Glutamatergic neuron (in vitro differentiated cells): ENCODE measurements at regions not wholly inside any gene's neighbourhood (a gene's known extent, or its start where the extent isn't known, plus 50 kb on each side); places are given as distances from the start of the nearest gene placed in this dataset.

Experiments used
- DNase-seq: peaks from one replicate; pipeline ENCODE4 v3.0.0; 2022
- H3K27ac Mint-ChIP-seq: one replicate; pipeline ENCODE4 v1.8.0; 2020; ENCODE audit warnings: mild to moderate bottlenecking, mixed read lengths, inconsistent platforms; ENCODE audit not compliant: unreplicated experiment
- H3K27me3 Mint-ChIP-seq: one replicate; pipeline ENCODE4 v1.8.0; 2020; ENCODE audit warnings: mild to moderate bottlenecking, moderate library complexity, mixed read lengths, inconsistent platforms; ENCODE audit not compliant: unreplicated experiment
- H3K36me3 Mint-ChIP-seq: one replicate; pipeline ENCODE4 v1.8.0; 2020; ENCODE audit warnings: mild to moderate bottlenecking, mixed read lengths, inconsistent platforms; ENCODE audit not compliant: unreplicated experiment
- H3K4me1 Mint-ChIP-seq: one replicate; pipeline ENCODE4 v1.8.0; 2020; ENCODE audit warnings: mild to moderate bottlenecking, low read depth, mixed read lengths, inconsistent platforms; ENCODE audit not compliant: unreplicated experiment
- H3K4me3 Mint-ChIP-seq: one replicate; pipeline ENCODE4 v1.8.0; 2020; ENCODE audit warnings: mild to moderate bottlenecking, mixed read lengths, inconsistent platforms; ENCODE audit not compliant: unreplicated experiment
- H3K9me3 Mint-ChIP-seq: one replicate; pipeline ENCODE4 v1.8.0; 2020; ENCODE audit warnings: mild to moderate bottlenecking, moderate library complexity, mixed read lengths, inconsistent platforms; ENCODE audit not compliant: unreplicated experiment
- TF ChIP-seq, protein P1 (sequence below): fragments of 200-600 bp; sonication (generic); IDR thresholded peaks from one replicate; pipeline ENCODE4 v1.5.0; 2021; ENCODE audit not compliant: partially characterized antibody, unreplicated experiment

DNA sequence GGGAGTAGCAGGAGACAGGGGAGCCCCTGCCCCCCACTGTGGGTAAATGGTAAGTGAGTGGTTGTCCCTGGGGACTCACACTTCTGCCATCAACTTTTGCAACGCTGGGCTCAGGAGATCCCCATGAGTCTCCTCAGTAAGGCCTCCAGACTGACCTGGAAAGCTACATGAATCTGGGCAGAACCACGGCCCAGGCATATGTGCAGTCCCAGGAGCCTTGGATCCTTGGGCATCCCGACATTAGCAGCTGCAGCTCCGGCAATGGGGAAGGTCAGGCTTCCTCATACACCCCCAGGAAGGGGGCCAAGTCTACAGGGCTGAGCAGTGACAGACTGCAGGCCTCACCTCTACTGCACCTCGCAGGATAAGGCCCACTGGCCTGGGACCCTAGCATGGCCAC, 868.7 kb upstream of the ADGRL4 start:
- TF ChIP-seq, protein P1, sequence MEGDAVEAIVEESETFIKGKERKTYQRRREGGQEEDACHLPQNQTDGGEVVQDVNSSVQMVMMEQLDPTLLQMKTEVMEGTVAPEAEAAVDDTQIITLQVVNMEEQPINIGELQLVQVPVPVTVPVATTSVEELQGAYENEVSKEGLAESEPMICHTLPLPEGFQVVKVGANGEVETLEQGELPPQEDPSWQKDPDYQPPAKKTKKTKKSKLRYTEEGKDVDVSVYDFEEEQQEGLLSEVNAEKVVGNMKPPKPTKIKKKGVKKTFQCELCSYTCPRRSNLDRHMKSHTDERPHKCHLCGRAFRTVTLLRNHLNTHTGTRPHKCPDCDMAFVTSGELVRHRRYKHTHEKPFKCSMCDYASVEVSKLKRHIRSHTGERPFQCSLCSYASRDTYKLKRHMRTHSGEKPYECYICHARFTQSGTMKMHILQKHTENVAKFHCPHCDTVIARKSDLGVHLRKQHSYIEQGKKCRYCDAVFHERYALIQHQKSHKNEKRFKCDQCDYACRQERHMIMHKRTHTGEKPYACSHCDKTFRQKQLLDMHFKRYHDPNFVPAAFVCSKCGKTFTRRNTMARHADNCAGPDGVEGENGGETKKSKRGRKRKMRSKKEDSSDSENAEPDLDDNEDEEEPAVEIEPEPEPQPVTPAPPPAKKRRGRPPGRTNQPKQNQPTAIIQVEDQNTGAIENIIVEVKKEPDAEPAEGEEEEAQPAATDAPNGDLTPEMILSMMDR = no peak
- no peaks in the 10 kb centered on the region for H3K9me3 Mint-ChIP-seq
- no peaks in the 10 kb centered on the region for H3K36me3 Mint-ChIP-seq

DNA sequence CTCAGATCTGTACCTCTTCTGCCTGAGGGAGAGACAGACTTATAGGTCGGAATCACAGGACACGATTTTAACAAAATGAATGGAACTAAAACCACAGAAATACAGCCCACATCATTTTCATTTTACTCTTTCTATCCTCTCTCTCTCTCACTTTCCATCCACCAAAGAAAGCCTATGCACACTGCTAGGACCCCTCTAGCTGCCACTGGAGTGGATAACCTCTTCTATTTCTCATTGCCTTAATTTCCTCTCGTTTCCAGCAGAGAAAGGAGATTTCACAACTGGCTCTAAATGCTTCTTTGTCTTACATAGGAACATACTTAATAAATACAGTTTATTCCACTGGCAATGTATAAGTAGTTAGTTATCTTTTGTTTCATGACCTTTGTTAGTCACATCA, 867.8 kb upstream of the ADGRL4 start:
- no peaks in the 10 kb centered on the region for H3K27me3 Mint-ChIP-seq
- no peaks in the 10 kb centered on the region for H3K36me3 Mint-ChIP-seq
- H3K27ac Mint-ChIP-seq = no peak overlapping the region
- no peak for DNase-seq
- no peaks in the 10 kb centered on the region for H3K4me1 Mint-ChIP-seq
- TF ChIP-seq, protein P1 = no peak
- no peaks in the 10 kb centered on the region for H3K9me3 Mint-ChIP-seq
- H3K4me3 Mint-ChIP-seq = no peak overlapping the region

More for the DNA sequence above, 868.7 kb upstream of the ADGRL4 start:
- Mint-ChIP-seq H3K27me3 (no peaks in the 10 kb centered on the region), H3K4me1 (no peaks in the 10 kb centered on the region), H3K4me3 (no peak overlapping the region), H3K27ac (no peak overlapping the region)
- DNase-seq = no peak

DNA sequence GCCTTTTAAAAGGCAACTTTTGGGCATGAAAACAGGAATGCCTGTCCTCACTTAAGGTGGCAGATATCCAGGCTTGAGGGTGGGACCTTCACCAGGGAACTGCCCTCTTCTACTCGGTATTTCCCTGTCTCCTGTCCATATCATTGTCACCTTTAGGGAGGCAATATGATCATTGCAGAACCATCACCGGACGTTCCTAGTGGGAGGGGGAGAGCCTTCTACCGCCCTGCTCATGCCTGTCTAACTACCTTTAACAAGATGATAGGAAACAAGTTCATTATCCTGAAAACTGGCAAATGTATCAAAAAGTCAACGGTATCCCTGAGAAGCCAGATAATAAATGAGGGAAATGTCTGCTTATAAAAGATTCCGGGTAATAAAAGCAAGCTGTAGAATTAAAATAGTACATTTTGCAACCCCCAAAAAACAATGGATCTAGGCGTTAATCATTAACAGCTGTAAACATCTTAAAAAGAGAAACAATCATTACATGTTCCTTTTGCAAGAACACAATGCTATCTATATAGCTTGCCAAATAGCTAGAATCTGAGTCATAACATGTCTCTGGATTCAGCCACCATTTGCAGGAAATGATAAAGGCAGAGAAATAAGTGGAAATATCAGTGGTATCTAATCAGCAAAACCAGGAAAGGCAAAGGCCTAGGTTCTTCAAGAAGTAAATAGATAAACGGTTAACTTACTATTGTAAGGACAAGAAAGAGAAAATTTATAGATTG, 852.9 kb upstream of the ADGRL4 start:
- no peak overlapping the region for H3K27ac Mint-ChIP-seq
- no peak overlapping the region for H3K4me3 Mint-ChIP-seq
- DNase-seq = no peak
- H3K9me3 Mint-ChIP-seq = peaks cover 3% of the 10 kb centered on the region
- H3K27me3 Mint-ChIP-seq = peaks cover 5% of the 10 kb centered on the region
- H3K36me3 Mint-ChIP-seq = peaks cover 3% of the 10 kb centered on the region
- H3K4me1 Mint-ChIP-seq = no peaks in the 10 kb centered on the region
- TF ChIP-seq, protein P1 = no peak

DNA sequence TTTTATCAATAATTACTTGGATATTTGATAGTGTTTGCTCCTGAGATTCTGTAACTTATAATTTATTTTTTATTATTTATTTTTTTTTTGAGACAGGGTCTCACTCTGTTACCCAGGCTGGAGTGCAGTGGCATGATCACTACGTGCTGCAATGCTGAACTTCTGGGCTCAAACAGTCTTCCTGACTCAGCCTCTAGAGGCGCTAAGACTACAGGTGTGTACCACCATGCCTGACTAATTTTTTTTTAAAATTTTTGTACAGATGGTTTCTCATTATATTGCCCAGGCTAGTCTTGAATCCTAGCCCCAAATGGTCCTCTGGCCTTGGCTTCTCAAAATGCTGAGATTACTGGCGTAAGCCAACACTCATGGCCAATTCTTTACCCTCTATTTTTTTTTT, 845.5 kb upstream of the ADGRL4 start:
- no peaks in the 10 kb centered on the region for H3K36me3 Mint-ChIP-seq
- no peak for DNase-seq
- no peaks in the 10 kb centered on the region for H3K27me3 Mint-ChIP-seq
- TF ChIP-seq, protein P1 = no peak
- no peak overlapping the region for H3K4me3 Mint-ChIP-seq
- peaks cover 11% of the 10 kb centered on the region for H3K4me1 Mint-ChIP-seq
- no peak overlapping the region for H3K27ac Mint-ChIP-seq
- no peaks in the 10 kb centered on the region for H3K9me3 Mint-ChIP-seq

DNA sequence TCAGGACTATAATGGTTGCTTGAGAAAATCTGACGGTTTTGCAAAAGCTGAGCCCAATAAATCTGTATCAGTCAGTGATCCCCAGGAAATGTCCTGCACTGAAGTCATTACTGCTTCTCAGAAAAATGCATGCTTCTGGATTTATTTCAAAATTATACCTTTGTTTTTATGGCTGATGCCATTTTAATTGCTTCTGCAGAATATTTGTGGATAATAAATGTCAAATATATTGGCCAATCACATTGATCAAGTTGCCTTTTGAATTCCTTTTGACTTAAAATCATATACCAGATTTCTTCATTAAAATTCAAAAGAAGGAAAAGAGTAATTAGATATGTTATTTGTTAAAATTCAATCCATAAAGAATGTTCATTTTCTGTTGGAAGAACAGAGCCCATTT, 842.9 kb upstream of the ADGRL4 start:
- no peak overlapping the region for H3K27ac Mint-ChIP-seq
- H3K36me3 Mint-ChIP-seq = no peaks in the 10 kb centered on the region
- no peak overlapping the region for H3K4me3 Mint-ChIP-seq
- no peaks in the 10 kb centered on the region for H3K9me3 Mint-ChIP-seq
- peaks cover 20% of the 10 kb centered on the region for H3K4me1 Mint-ChIP-seq
- TF ChIP-seq, protein P1 = no peak
- no peaks in the 10 kb centered on the region for H3K27me3 Mint-ChIP-seq
- DNase-seq = no peak
